ENCODE measurements at regions not wholly inside any gene's neighbourhood (a gene's known extent, or its start where the extent isn't known, plus 50 kb on each side); places are given as distances from the start of the nearest gene placed in this dataset.

GRCh38 chr1:195065437-195065836, 1542.8 kb downstream of the KCNT2 start:
- DNase-seq (ENCODE audit: low read depth, low spot score) = no peak
- no peak overlapping the region for H3K4me3 ChIP-seq (ENCODE audit: low read depth, low read length)
- ChIA-PET CTCF (no interaction called here), POLR2A (no interaction called here)
- no peak for TF ChIP-seq CTCF (IDR thresholded peaks at IDR 0.05; ENCODE audit: insufficient read depth, low read length, missing control alignments)

- DNase-seq (ENCODE audit: low read depth, low spot score) = no peak
- CTCF ChIA-PET = no interaction called here
- no peak for TF ChIP-seq CTCF (IDR thresholded peaks at IDR 0.05; ENCODE audit: insufficient read depth, low read length, missing control alignments)
- no peak overlapping the region for H3K4me3 ChIP-seq (ENCODE audit: low read depth, low read length)
- POLR2A ChIA-PET = no interaction called here
Observed at GRCh38 chr1:195064358-195064757, 1543.9 kb downstream of the KCNT2 start.

- no peak for TF ChIP-seq CTCF (IDR thresholded peaks at IDR 0.05; ENCODE audit: insufficient read depth, low read length, missing control alignments)
- no peak overlapping the region for H3K4me3 ChIP-seq (ENCODE audit: low read depth, low read length)
- CTCF ChIA-PET = no interaction called here
- POLR2A ChIA-PET = no interaction called here
- DNase-seq (ENCODE audit: low read depth, low spot score) = no peak
Observed at GRCh38 chr1:195054217-195054687, 1554.0 kb downstream of the KCNT2 start.

GRCh38 chr1:195053478-195053877, 1554.8 kb downstream of the KCNT2 start:
- DNase-seq (ENCODE audit: low read depth, low spot score) = no peak
- ChIA-PET CTCF (no interaction called here), POLR2A (no interaction called here)
- H3K4me3 ChIP-seq (ENCODE audit: low read depth, low read length) = no peak overlapping the region
- no peak for TF ChIP-seq CTCF (IDR thresholded peaks at IDR 0.05; ENCODE audit: insufficient read depth, low read length, missing control alignments)

DNA sequence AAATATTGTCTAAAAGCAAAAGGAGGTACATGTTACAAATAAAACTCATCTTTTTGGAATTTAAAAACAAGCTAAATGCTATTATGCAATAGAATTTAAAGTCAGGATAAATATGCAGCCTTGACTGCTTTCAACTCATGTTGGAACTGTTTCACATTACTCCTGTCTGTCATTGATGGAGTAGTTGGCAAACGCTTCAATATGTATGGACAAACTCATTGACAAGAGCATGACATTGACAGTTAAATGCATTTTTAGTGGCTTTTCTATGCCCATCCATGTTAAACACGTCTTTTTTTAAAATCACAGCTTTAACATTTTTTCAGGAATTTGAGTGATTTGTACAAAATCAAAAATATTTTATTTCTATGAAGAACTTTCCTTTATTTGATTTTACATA, 1560.5 kb downstream of the KCNT2 start:
- TF ChIP-seq CTCF (IDR thresholded peaks at IDR 0.05; ENCODE audit: insufficient read depth, low read length, missing control alignments) = no peak
- no peak for DNase-seq (ENCODE audit: low read depth, low spot score)
- POLR2A ChIA-PET = no interaction called here
- no peak overlapping the region for H3K4me3 ChIP-seq (ENCODE audit: low read depth, low read length)
- CTCF ChIA-PET = no interaction called here

GRCh38 chr1:195045072-195045471, 1563.2 kb downstream of the KCNT2 start:
- TF ChIP-seq CTCF (IDR thresholded peaks at IDR 0.05; ENCODE audit: insufficient read depth, low read length, missing control alignments) = no peak
- POLR2A ChIA-PET = no interaction called here
- H3K4me3 ChIP-seq (ENCODE audit: low read depth, low read length) = no peak overlapping the region
- DNase-seq (ENCODE audit: low read depth, low spot score) = no peak
- CTCF ChIA-PET = no interaction called here

All from AG04449 (cell line).